Ovary (tissue), 7 donors: ENCODE measurements at regions not wholly inside any gene's neighbourhood (a gene's known extent, or its start where the extent isn't known, plus 50 kb on each side); places are given as distances from the start of the nearest gene placed in this dataset.
A peak's percentile ranks its signal among the peaks of the same experiment; 100 is the strongest.
"Not testable (repeated sequence)": the region's sequence is repeated elsewhere in the genome, so short reads cannot be mapped to it uniquely, and the experiment has no call there.

Source experiments
- DNase-seq, 5 donors: peaks; one replicate each; pipeline ENCODE4 v3.0.0-alpha.2; 2019 to 2020
- H3K27ac ChIP-seq, 2 donors: fragments of 200-600 bp; one replicate each; pipeline versions ENCODE4 v1.5.1 to v1.8.0; 2019 to 2022
- H3K27me3 ChIP-seq: fragments of 200-600 bp; one replicate; pipeline ENCODE4 v1.8.0; 2022
- H3K36me3 ChIP-seq: fragments of 200-600 bp; sonication (generic); one replicate; pipeline ENCODE4 v1.5.1; 2019
- H3K4me1 ChIP-seq: one replicate; pipeline ENCODE4 v1.8.1; 2013; ENCODE audit warnings: mild to moderate bottlenecking, moderate library complexity; ENCODE audit not compliant: insufficient read depth
- H3K4me3 ChIP-seq: fragments of 200-600 bp; sonication (generic); one replicate; pipeline ENCODE4 v1.5.1; 2017
- H3K9me3 ChIP-seq, 2 donors: fragments of 200-600 bp in 1 of 2; sonication (generic) in 1 of 2; one replicate each; pipeline versions ENCODE4 v1.5.1 to v1.8.1; 2013 to 2019; ENCODE audit warnings: mild to moderate bottlenecking in 1 of 2, moderate library complexity in 1 of 2
- CTCF ChIP-seq, 3 donors: fragments of 450-650 bp in 2 of 3; fragments of 200-600 bp in 1 of 3; IDR thresholded peaks; one replicate each; pipeline versions ENCODE4 v1.5.1 to v1.8.0; 2016 to 2022; ENCODE audit warnings: antibody characterized with exemption in 3 of 3, mild to moderate bottlenecking in 1 of 3
- EP300 ChIP-seq: sonication (generic); formaldehyde crosslinking; IDR thresholded peaks from one replicate; pipeline ENCODE4 v1.6.1; 2017; ENCODE audit warnings: antibody characterized with exemption
- POLR2A ChIP-seq: fragments of 450-650 bp; IDR thresholded peaks from one replicate; pipeline ENCODE4 v1.6.1; 2017; ENCODE audit warnings: antibody characterized with exemption, mild to moderate bottlenecking, moderate library complexity
- WGBS, 3 donors: extraction: QIAGEN DNeasy Blood & Tissue Kit in 1 of 3; methylation state at CpG; one replicate each; pipeline versions ENCODE4 v1.1.5 to v1.1.7; 2013 to 2017; 5-methylcytosine and 5-hydroxymethylcytosine counted together
- intact Hi-C, 4 donors: fragments of 100-400 bp; cut with DNase I; formaldehyde crosslinking; loops; one replicate each; pipeline versions ENCODE4 v1.11.0 to v1.15.1; 2022 to 2023
- donor health status: DM: no; HTN: no; CAD: no; lungs with moderate emphysema.
- donor health status: DM: no; HTN: no; CAD: no.
- donor health status: Bipolar disorder and iron deficiency.
- donor health status: DM: no; HTN: no; CAD: no.
- donor health status: DM: yes; HTN: yes; CAD: no.

GRCh38 chr14:49962621-49963020, 69.7 kb downstream of the ARF6 start:
- DNase-seq = no peak
- Histone ChIP-seq H3K27me3 (no peaks in the 10 kb centered on the region), H3K36me3 (no peaks in the 10 kb centered on the region), H3K4me1 (no peaks in the 10 kb centered on the region), H3K9me3 (no peaks in the 10 kb centered on the region), H3K27ac (no peak overlapping the region), H3K4me3 (no peak overlapping the region)
- intact Hi-C loops = no loop called here
- TF ChIP-seq EP300 (no peak), POLR2A (no peak), CTCF (IDR thresholded peaks at IDR 0.05) (no peak)
- WGBS, 3 donors = 91 to 94% (median 94%) methylated on average over 6 of the region's 6 CpGs

GRCh38 chr14:49965068-49965651, 72.3 kb downstream of the ARF6 start:
- H3K4me1 ChIP-seq, intact Hi-C loops, H3K36me3 ChIP-seq, H3K4me3 ChIP-seq, H3K27ac ChIP-seq, H3K27me3 ChIP-seq, H3K9me3 ChIP-seq, DNase-seq: not testable (repeated sequence)
- 95 to 96% (median 96%) methylated on average over 8 of the region's 8 CpGs for WGBS, 3 donors

GRCh38 chr14:49966304-49966809, 73.5 kb downstream of the ARF6 start:
- H3K27ac ChIP-seq = no peak overlapping the region
- no peaks in the 10 kb centered on the region for H3K9me3 ChIP-seq
- peaks cover 9% of the 10 kb centered on the region for H3K4me1 ChIP-seq
- intact Hi-C loops = no loop called here
- TF ChIP-seq POLR2A (no peak), CTCF (IDR thresholded peaks at IDR 0.05) (no peak), EP300 (no peak)
- H3K4me3 ChIP-seq = no peak overlapping the region
- no peaks in the 10 kb centered on the region for H3K27me3 ChIP-seq
- no peak for DNase-seq
- 33 to 46% (median 40%) methylated on average over 4 of the region's 4 CpGs for WGBS, 3 donors
- H3K36me3 ChIP-seq = no peaks in the 10 kb centered on the region

GRCh38 chr14:49966971-49967630, 74.2 kb downstream of the ARF6 start:
- H3K27me3 ChIP-seq = no peaks in the 10 kb centered on the region
- 93 to 94% (median 93%) methylated on average over 11 of the region's 11 CpGs for WGBS, 3 donors
- H3K36me3 ChIP-seq = no peaks in the 10 kb centered on the region
- no peak overlapping the region for H3K27ac ChIP-seq
- TF ChIP-seq EP300 (no peak), CTCF (IDR thresholded peaks at IDR 0.05) (no peak), POLR2A (no peak)
- H3K4me3 ChIP-seq = no peak overlapping the region
- intact Hi-C loops = no loop called here
- H3K4me1 ChIP-seq = peaks cover 14% of the 10 kb centered on the region
- no peak for DNase-seq
- no peaks in the 10 kb centered on the region for H3K9me3 ChIP-seq

GRCh38 chr14:49969961-49970360, 77.1 kb downstream of the ARF6 start:
- WGBS, 3 donors = 74 to 85% (median 79%) methylated on average over 5 of the region's 5 CpGs
- H3K36me3 ChIP-seq = no peaks in the 10 kb centered on the region
- H3K9me3 ChIP-seq = no peaks in the 10 kb centered on the region
- intact Hi-C loops = loop anchor here in 1 of 4 donors (10.0 kb wide), 1 partner anchor 55 kb away; no protein-coding TSS in a partner anchor
- DNase-seq = no peak
- no peaks in the 10 kb centered on the region for H3K27me3 ChIP-seq
- no peak for TF ChIP-seq POLR2A
- no peak for TF ChIP-seq EP300
- TF ChIP-seq CTCF (IDR thresholded peaks at IDR 0.05) = no peak
- peak overlapping the region in 1 of 2 donors; percentile 56 for H3K27ac ChIP-seq
- peaks cover 19% of the 10 kb centered on the region for H3K4me1 ChIP-seq
- H3K4me3 ChIP-seq = no peak overlapping the region
